Fibroblast of mammary gland (primary cell): ENCODE measurements at regions not wholly inside any gene's neighbourhood (a gene's known extent, or its start where the extent isn't known, plus 50 kb on each side); places are given as distances from the start of the nearest gene placed in this dataset.

Experiments used
- DNase-seq: peaks from one replicate; pipeline ENCODE4 v3.0.0-alpha.2; 2010; ENCODE audit warnings: low read depth
- H3K4me3 ChIP-seq: 2 replicates; pipeline ENCODE4 v1.5.1; 2011; ENCODE audit warnings: low read depth, mild to moderate bottlenecking, low read length, moderate library complexity; ENCODE audit not compliant: control insufficient read depth
- TF ChIP-seq, protein P1 (sequence below): conservative IDR thresholded peaks from 2 replicates; pipeline ENCODE4 v1.5.1; 2011; ENCODE audit warnings: low read depth, low read length, inconsistent platforms; ENCODE audit not compliant: control insufficient read depth, insufficient read depth

DNA sequence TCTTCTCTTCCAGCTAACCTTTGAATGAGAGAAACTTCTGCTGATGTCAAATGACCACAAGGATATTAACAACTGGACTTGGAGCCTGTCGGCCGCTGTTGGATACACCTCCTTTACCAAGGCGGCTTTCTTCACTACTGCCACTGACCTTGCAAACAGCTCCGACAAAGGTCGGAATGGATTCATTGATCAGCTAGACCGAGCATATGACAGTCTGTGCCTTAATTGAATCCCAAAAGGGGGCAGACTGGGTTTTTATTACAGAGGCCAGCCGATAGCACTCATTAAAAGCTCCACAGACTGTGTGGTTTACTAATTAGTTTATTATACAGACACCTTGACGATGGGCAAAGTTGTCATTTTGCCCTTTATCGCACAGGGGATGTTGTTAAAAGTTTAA, 394.5 kb downstream of the RERGL start:
- no peak for DNase-seq
- TF ChIP-seq, protein P1, sequence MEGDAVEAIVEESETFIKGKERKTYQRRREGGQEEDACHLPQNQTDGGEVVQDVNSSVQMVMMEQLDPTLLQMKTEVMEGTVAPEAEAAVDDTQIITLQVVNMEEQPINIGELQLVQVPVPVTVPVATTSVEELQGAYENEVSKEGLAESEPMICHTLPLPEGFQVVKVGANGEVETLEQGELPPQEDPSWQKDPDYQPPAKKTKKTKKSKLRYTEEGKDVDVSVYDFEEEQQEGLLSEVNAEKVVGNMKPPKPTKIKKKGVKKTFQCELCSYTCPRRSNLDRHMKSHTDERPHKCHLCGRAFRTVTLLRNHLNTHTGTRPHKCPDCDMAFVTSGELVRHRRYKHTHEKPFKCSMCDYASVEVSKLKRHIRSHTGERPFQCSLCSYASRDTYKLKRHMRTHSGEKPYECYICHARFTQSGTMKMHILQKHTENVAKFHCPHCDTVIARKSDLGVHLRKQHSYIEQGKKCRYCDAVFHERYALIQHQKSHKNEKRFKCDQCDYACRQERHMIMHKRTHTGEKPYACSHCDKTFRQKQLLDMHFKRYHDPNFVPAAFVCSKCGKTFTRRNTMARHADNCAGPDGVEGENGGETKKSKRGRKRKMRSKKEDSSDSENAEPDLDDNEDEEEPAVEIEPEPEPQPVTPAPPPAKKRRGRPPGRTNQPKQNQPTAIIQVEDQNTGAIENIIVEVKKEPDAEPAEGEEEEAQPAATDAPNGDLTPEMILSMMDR: no peak
- no peak overlapping the region for H3K4me3 ChIP-seq

DNA sequence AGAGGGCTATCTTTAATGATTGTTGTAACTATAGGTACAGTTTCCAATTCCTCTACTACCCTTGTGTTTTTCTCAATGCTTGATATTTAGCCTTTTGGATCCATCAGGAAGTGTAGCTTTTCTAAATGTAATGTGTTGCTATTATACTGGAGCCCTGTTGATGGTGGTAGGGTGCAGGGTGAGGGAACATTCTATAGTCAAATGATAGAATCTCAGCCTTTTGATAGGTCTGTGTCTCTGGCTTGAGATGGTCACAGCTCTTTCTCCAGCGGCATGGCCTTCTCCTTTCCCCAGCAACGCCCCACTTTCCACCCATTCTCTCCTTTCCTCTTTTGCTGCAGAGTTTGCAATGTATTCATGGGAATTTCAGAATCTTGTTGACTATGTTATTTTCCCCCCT, 398.6 kb downstream of the RERGL start:
- no peak for DNase-seq
- no peak overlapping the region for H3K4me3 ChIP-seq
- TF ChIP-seq, protein P1: no peak

DNA sequence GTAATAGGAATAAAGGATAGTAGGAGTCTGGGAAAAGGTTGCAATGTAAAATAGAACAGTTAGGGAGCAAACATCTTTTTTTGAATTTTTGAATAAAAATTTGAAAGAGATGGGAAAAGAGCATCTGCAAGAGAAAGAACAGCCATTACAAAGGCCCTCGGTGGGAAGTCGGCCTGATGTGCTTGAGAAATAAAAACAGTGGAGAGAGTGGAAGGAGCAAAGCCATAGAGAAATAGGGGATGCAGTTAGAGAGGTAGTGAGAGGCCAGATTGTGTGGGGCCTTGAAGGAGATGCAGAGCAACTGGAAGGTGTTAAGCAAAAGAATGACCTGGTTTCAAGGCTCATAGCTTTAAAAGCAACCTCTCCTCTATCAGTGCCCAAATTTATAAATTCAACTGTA, 409.8 kb downstream of the RERGL start:
- no peak for DNase-seq
- TF ChIP-seq, protein P1: no peak
- no peak overlapping the region for H3K4me3 ChIP-seq

DNA sequence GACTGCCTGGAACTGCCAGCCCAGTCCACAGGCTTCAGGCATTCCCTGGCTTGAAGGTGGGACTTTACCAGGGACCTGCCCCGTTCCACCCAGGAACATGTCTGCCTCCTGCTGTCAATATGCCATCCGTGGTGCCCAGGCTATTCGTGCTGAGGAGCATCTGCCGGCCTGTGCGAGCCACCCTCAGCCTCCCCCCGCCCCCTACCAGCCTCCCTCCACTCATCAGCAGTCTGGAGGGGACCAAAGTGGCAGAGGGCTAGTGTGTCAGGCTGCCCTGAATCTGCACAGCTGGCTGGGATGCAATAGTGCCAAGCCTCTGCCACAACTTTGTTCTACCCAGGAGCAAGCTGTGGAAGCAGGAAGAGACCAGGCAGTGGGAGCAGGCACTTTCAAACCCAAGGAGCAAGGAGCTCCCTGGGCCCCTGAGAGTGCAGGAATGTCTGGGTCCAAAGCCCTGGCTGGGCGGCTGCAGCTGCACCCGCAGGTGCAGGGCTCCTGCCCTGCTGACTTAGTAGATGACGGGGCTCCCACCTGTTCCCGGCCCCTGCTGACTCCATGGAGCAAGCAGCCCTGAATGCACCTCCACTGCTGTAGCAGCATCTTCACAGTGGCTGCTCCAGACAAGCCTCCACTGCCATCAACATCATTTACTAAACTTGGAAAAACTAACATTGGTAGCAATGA, 423.2 kb downstream of the RERGL start:
- DNase-seq: no peak
- no peak overlapping the region for H3K4me3 ChIP-seq
- TF ChIP-seq, protein P1: no peak

DNA sequence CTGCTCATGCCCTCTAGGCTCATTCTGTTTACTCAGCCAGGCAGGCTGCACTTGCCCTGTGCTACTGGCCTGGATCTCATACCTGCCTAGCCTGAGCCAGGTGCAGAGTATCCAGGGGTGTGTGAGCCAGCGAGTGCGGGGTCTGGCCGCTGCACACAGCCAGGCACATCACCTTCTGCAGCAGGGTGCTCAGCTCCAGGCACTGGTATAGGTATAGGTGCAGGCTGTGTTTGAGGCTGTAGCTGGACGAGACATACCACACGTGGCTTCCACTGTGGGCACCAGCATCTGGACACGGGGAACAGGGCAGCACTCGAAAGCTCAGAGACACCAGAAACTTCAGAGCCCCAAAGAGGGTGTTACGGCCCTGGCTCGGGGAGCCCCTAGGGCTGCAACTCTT, 424.2 kb downstream of the RERGL start:
- TF ChIP-seq, protein P1: no peak
- H3K4me3 ChIP-seq: no peak overlapping the region
- no peak for DNase-seq

DNA sequence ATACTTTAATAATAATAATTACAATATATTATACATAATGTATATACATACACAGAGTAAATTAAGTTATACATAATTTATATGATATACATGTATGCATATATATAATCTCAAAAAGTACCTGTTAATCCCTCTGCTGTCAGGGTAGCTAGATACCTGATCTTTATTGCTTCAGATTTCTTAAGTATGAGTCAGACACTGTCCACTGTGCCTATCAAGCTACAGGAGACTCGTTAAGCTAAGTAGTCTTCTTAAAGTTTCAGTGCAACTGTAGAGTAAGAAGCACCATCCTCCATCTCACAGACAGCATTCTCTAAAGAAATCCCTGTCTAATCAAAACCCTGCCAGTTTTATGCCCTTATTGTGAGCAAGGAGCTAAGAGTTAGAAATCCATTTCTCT, 428.7 kb downstream of the RERGL start:
- no peak for DNase-seq
- TF ChIP-seq, protein P1: no peak
- no peak overlapping the region for H3K4me3 ChIP-seq

DNA sequence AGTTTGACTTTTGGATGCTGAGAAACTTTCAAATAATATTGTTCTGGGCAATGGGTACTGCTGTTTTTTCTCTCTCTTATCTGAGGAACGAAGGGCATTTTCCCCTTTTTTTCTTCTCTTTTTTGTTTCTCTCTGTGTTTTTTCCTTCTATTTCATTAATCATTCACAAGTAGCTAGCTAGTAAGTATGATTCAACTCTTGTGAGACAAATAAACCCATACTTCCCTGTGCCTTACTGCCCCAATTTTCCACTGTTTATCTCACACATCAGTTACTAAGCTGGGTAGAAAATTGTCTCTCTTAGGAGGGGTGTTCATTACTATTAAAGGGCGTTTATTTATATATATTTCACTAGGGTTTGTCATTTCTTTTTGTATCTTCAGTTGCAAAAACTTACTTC, 437.6 kb downstream of the RERGL start:
- DNase-seq: no peak
- TF ChIP-seq, protein P1: no peak
- H3K4me3 ChIP-seq: no peak overlapping the region
